Islet of Langerhans (tissue), 1 donor: ENCODE measurements at regions not wholly inside any gene's neighbourhood (a gene's known extent, or its start where the extent isn't known, plus 50 kb on each side); places are given as distances from the start of the nearest gene placed in this dataset.
"Not testable (repeated sequence)": the region's sequence is repeated elsewhere in the genome, so short reads cannot be mapped to it uniquely, and the experiment has no call there.

ENCODE experiments used
- FAIRE-seq: peaks from one replicate; lab custom pipeline; 2011; peaks lifted over from hg19 to GRCh38; lab: Jason Lieb, UNC

DNA sequence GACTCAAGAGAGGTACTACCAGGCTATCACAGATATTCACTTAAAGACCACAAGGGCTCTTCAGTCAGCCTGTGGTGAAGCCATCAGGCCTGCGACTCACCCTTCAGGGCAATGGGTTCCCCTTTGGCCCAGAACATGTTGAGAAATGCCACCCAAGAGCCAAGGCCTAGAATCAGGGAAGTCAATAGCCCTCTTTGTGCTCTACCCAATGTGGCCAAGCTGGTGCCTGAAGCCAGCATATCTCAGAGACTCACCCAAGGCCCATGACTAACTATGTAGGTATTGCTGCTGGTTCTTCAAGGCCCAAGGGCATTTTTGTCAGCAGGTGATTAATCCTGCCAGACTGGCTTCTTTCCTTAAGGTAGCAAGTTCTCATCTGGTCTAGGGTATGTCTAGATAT is 338.9 kb upstream of the SETBP1 start:
- no peak for FAIRE-seq

GRCh38 chr18:44342162-44342561 is 338.5 kb upstream of the SETBP1 start:
- FAIRE-seq: no peak

- FAIRE-seq: no peak
Observed at GRCh38 chr18:44342946-44343345, 337.7 kb upstream of the SETBP1 start.

- no peak for FAIRE-seq
Observed at GRCh38 chr18:44343570-44343969, 337.1 kb upstream of the SETBP1 start.

DNA sequence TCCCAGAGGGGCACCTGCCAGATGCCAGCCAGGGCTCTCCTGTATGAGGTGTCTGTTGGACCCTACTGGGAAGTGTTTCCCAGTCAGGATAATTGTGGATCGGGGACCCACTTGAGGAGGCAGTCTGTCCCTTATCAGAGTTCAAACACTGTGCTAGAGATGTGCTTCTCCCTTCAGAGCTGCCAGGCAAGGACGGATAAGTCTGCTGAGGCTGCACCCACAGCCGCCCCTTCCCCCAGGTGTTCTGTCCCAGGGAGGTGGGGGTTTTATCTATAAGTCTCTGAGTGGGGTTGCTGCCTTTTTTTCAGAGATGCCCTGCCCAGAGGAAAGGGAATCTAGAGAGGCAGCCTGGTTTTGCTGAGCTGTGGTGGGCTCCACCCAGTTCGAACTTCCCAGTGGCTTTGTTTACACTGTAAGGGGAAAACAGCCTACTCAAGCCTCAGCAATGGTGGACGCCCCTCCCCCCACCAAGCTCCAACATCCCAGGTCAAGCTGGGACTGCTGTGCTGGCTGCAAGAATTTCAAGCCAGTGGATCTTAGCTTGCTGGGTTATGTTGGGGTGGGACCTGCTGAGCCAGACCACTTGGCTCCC is 324.0 kb upstream of the SETBP1 start:
- FAIRE-seq: no peak

DNA sequence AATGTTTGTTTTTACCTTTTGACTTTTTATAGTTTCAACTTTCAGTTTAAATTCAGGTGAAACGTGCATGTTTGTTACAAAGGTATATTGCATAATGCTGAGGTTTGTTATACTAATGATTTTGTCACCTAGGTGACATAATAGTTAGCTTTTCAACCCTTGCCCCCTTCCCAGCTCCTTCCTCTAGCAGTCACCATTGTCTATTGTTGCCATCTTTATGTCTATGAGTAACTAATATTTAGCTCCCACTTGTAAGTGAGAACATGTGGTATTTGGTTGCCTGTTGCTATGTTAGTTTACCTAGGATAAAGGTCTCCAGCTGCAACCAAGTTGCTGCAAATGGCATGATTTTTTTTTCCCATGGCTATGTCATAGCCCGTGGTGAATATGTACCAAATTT is 322.3 kb upstream of the SETBP1 start:
- FAIRE-seq: no peak

- not testable (repeated sequence) for FAIRE-seq
Observed at GRCh38 chr18:44359741-44360140, 320.9 kb upstream of the SETBP1 start.

- FAIRE-seq: not testable (repeated sequence)
Observed at GRCh38 chr18:44362213-44362612, 318.5 kb upstream of the SETBP1 start.

DNA sequence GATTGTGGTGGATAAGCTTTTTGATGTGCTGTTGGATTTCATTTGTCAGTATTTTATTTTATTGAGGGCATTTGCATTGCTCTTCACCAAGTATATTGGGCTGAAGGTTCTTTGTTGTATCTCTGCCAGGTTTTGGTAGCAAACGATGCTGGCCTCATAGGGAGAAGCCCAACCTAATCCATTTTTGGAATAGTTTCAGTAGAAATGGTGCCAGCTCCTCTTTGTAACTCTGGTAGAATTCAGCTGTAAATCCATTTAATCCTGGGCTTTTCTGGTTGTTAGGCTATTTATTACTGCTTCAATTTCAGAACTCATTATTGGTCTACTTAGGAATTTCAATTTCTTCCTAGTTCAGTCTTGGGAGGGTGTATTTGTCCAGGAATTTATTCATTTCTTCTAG is 309.8 kb upstream of the SETBP1 start:
- FAIRE-seq: no peak

DNA sequence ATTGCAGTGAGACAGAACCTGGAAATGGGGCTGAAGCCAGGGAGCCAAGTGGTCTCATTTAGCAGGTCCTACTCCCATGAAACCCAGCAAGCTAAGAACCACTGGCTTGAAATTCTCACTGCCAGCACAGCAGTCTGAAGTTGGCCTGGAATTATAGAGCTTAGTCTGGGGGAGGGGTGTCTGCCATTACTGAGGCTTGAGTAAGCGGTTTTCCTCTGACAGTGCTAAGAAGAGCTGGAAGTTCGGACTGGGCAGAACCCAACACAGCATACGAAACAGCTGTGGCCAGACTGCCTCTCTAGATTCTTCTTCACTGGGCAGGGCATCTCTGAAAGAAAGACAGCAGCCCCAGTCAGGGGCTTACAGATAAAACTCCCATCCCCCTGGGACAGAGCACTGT is 305.7 kb upstream of the SETBP1 start:
- no peak for FAIRE-seq

- FAIRE-seq: no peak
Observed at GRCh38 chr18:44386401-44386800, 294.3 kb upstream of the SETBP1 start.

GRCh38 chr18:44388329-44388728 is 292.4 kb upstream of the SETBP1 start:
- FAIRE-seq: no peak

GRCh38 chr18:44392933-44393332 is 287.8 kb upstream of the SETBP1 start:
- FAIRE-seq: no peak

- FAIRE-seq: peak; percentile 78
Observed at GRCh38 chr18:44393406-44393805, 287.3 kb upstream of the SETBP1 start.

GRCh38 chr18:44396550-44396949 is 284.1 kb upstream of the SETBP1 start:
- FAIRE-seq: no peak

GRCh38 chr18:44409071-44409470 is 271.6 kb upstream of the SETBP1 start:
- FAIRE-seq: no peak

- no peak for FAIRE-seq
Observed at GRCh38 chr18:44409515-44409914, 271.2 kb upstream of the SETBP1 start.

GRCh38 chr18:44410740-44411139 is 269.9 kb upstream of the SETBP1 start:
- no peak for FAIRE-seq

GRCh38 chr18:44411262-44411905 is 269.3 kb upstream of the SETBP1 start:
- no peak for FAIRE-seq

DNA sequence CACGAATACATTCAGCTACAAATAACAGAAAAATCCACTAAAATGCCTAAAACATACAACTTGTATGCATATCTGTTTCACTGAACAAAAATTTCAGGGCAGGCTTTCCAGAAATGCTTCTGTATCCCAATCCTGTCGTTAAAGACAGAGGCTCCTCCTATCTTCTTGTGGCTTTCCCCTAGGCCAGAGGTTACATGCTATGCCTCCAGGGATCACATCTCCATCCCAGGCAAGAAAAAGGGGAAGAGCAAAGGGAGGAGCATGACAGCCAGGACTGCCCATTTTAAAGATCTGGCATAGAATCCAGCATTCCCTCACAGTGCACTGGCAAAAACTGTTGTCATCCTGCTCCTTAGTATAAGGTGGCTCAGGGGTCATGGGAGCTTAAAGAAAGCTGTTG is 268.7 kb upstream of the SETBP1 start:
- FAIRE-seq: no peak

GRCh38 chr18:44423814-44424644 is 256.7 kb upstream of the SETBP1 start:
- peak; percentile 83 for FAIRE-seq

DNA sequence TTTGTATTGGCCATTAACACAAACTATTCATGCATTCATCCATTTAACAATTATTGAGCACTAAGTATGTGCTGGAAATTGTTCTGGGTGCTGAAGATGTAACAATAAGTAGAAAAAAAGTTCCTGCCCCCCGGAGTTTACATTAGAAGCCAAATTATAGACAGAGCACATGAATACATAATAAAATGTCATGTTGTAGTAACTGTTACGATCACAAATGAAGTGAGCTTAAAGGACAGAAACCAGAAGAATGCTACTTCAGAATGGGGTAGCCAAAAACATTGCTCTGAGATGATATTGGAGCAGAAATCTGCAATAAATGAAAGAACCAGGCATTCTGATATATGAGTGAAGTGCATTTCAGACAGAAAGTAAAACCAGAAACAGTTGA is 256.0 kb upstream of the SETBP1 start:
- no peak for FAIRE-seq

DNA sequence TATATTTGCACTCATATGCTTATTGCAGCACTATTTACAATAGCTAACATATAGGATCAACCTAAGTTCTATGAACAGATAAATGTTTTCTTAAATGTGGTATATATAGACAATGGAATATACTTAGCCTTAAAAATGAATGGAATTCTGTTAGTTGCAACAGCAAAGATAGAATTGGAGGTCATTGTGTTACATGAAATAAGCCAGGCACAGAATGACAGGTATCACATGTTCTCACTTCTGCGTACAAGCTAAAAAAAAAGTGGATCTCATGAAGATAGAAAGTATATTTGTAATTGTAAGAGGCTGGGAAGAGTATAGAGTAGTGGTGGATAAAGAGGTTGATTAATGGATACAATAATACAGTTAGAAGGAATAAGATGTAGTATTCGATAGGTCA is 255.5 kb upstream of the SETBP1 start:
- FAIRE-seq: no peak

- FAIRE-seq: no peak
Observed at GRCh38 chr18:44437603-44438002, 243.1 kb upstream of the SETBP1 start.
